CD4-positive, alpha-beta T cell (primary cell): ENCODE measurements at regions not wholly inside any gene's neighbourhood (a gene's known extent, or its start where the extent isn't known, plus 50 kb on each side); places are given as distances from the start of the nearest gene placed in this dataset.

ENCODE experiments used
- ATAC-seq: fragments of 200-7000 bp; cut with Tn5 transposase; one replicate; pipeline ENCODE4 v1.10.0; 2022; ENCODE audit warnings: mild to moderate bottlenecking; ENCODE audit not compliant: poor library complexity
- CTCF ChIA-PET: fragments of 350-600 bp; sonication (Branson Sonifier 250); formaldehyde crosslinking; loops from one replicate; lab custom pipeline; 2021; ENCODE audit warnings: antibody characterized with exemption, inconsistent platforms; lab: Charles Lee
- POLR2A ChIA-PET: fragments of 350-600 bp; sonication (Branson Sonifier 250); formaldehyde crosslinking; loops from one replicate; lab custom pipeline; 2021; ENCODE audit warnings: antibody characterized with exemption, inconsistent platforms; lab: Charles Lee
- DNase-seq, 14 experiments: peaks; one replicate each; pipeline ENCODE4 v3.0.0-alpha.2; 2013 to 2020; ENCODE audit warnings: mixed read lengths in 2 of 14
- H3K27ac ChIP-seq, 2 donors: one replicate each; pipeline versions ENCODE4 v1.5.1 to v1.7.0; 2013; ENCODE audit warnings: low read length in 2 of 2, low read depth in 1 of 2, mild to moderate bottlenecking in 1 of 2
- H3K27me3 ChIP-seq, 2 experiments: 1 replicate in 1 of 2; 2 replicates in 1 of 2; pipeline versions ENCODE4 v1.6.1 to v1.7.0; 2013; ENCODE audit warnings: low read length in 2 of 2, control low read depth in 1 of 2, mild to moderate bottlenecking in 1 of 2, moderate library complexity in 1 of 2; ENCODE audit not compliant: insufficient read depth in 2 of 2, control insufficient read depth in 1 of 2
- H3K36me3 ChIP-seq: one replicate; pipeline ENCODE4 v1.6.1; 2013; ENCODE audit warnings: low read length, control low read depth; ENCODE audit not compliant: insufficient read depth
- H3K4me1 ChIP-seq: one replicate; pipeline ENCODE4 v1.6.1; 2013; ENCODE audit warnings: low read length, control low read depth; ENCODE audit not compliant: insufficient read depth
- H3K4me3 ChIP-seq: one replicate; pipeline ENCODE4 v1.5.1; 2013; ENCODE audit warnings: mild to moderate bottlenecking, low read length, moderate library complexity
- H3K9me3 ChIP-seq, 2 experiments: 1 replicate in 1 of 2; 2 replicates in 1 of 2; pipeline versions ENCODE4 v1.6.1 to v1.7.0; 2013; ENCODE audit warnings: low read length in 2 of 2, mild to moderate bottlenecking in 2 of 2, control low read depth in 1 of 2, moderate library complexity in 1 of 2; ENCODE audit not compliant: control insufficient read depth in 1 of 2, insufficient read depth in 1 of 2
- H3K27ac Mint-ChIP-seq: one replicate; pipeline ENCODE4 v1.8.0; 2020; ENCODE audit warnings: mixed read lengths
- H3K27me3 Mint-ChIP-seq: one replicate; pipeline ENCODE4 v1.8.0; 2021; ENCODE audit warnings: mixed read lengths
- H3K36me3 Mint-ChIP-seq: one replicate; pipeline ENCODE4 v1.8.0; 2021; ENCODE audit warnings: low read depth, mixed read lengths
- H3K4me1 Mint-ChIP-seq: one replicate; pipeline ENCODE4 v1.8.0; 2021; ENCODE audit warnings: low read depth, mixed read lengths
- H3K4me3 Mint-ChIP-seq: one replicate; pipeline ENCODE4 v1.8.0; 2020; ENCODE audit warnings: mild to moderate bottlenecking, mixed read lengths
- H3K9me3 Mint-ChIP-seq: one replicate; pipeline ENCODE4 v1.8.0; 2020; ENCODE audit warnings: mixed read lengths
- intact Hi-C, 2 experiments: fragments of 100-400 bp; cut with DNase I in 1 of 2; cut with micrococcal nuclease in 1 of 2; formaldehyde crosslinking; loops; one replicate each; pipeline versions ENCODE4 v1.15.1 to v1.9.0; 2023 to 2025; cut with DNase I, micrococcal nuclease
- TF ChIP-seq, protein P1 (sequence below): fragments of 200-600 bp; IDR thresholded peaks from one replicate; pipeline ENCODE4 v1.8.0; 2022; ENCODE audit warnings: antibody characterized with exemption, mild to moderate bottlenecking

DNA sequence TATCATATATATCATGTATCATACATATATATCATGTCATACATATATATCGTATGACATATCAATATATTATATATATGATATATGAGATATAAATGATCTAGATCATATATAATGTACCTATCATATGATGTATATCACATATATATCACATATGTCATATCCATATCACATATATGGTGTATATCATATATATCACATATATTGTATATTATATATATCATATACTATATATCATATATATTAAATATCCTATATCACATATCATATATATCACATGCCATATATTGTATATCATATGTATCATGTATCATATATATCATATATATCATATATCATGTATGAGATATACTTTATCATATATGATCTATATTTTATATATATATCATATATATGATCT lies 355.9 kb upstream of the RBFOX1 start:
- intact Hi-C loops, result no loop called here
- Mint-ChIP-seq H3K9me3 (peaks cover 12% of the 10 kb centered on the region), H3K27me3 (no peaks in the 10 kb centered on the region), H3K4me3 (no peak overlapping the region), H3K4me1 (no peaks in the 10 kb centered on the region), H3K36me3 (no peaks in the 10 kb centered on the region), H3K27ac (no peak overlapping the region)
- H3K4me1 ChIP-seq, result no peaks in the 10 kb centered on the region
- H3K9me3 ChIP-seq, result peaks cover 0 to 12% of the 10 kb centered on the region in 2 experiments
- ChIA-PET POLR2A (no interaction called here), CTCF (no interaction called here)
- no peak overlapping the region for H3K27ac ChIP-seq
- no peaks in the 10 kb centered on the region for H3K27me3 ChIP-seq
- no peaks in the 10 kb centered on the region for H3K36me3 ChIP-seq
- no peak overlapping the region for H3K4me3 ChIP-seq
- ATAC-seq, result no peak
- no peak for DNase-seq
- TF ChIP-seq, protein P1, sequence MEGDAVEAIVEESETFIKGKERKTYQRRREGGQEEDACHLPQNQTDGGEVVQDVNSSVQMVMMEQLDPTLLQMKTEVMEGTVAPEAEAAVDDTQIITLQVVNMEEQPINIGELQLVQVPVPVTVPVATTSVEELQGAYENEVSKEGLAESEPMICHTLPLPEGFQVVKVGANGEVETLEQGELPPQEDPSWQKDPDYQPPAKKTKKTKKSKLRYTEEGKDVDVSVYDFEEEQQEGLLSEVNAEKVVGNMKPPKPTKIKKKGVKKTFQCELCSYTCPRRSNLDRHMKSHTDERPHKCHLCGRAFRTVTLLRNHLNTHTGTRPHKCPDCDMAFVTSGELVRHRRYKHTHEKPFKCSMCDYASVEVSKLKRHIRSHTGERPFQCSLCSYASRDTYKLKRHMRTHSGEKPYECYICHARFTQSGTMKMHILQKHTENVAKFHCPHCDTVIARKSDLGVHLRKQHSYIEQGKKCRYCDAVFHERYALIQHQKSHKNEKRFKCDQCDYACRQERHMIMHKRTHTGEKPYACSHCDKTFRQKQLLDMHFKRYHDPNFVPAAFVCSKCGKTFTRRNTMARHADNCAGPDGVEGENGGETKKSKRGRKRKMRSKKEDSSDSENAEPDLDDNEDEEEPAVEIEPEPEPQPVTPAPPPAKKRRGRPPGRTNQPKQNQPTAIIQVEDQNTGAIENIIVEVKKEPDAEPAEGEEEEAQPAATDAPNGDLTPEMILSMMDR, result no peak

DNA sequence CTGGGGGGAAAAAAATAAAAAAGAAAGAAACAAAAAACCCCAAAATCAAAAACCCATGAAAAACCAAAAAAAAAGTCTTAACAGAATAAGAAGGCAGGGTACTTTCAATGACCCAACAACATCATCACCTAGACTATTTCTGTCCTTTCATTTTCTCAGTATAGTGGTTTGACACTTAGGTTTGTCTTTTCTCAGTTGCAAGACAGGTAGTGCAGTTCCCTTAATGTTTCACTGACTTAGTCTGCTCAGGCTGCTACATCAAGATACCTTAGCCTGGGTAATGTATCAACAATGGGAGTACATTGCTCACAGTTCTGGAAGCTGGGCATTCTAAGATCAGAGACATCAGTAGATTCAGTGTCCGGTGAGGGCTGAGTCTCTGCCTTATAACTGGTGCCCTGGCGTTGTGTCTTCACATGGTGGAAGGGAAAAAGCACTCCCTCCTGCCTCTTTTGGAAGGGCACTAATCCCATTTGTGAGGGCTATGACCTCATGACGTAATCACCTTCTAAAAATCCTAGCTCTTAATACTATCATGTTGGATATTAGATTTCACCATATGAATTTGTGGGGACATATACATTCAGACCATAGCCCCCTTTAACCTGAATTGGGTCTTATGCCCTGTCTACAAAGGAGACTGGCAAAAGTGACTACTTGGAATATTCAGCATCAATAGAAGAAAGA lies 362.3 kb upstream of the RBFOX1 start:
- ChIA-PET POLR2A (no interaction called here), CTCF (no interaction called here)
- Mint-ChIP-seq H3K4me3 (no peak overlapping the region), H3K36me3 (no peaks in the 10 kb centered on the region), H3K27ac (no peak overlapping the region), H3K27me3 (no peaks in the 10 kb centered on the region), H3K9me3 (peaks cover 16% of the 10 kb centered on the region), H3K4me1 (no peaks in the 10 kb centered on the region)
- intact Hi-C loops, result no loop called here
- Histone ChIP-seq H3K4me1 (no peaks in the 10 kb centered on the region), H3K36me3 (no peaks in the 10 kb centered on the region), H3K27me3 (no peaks in the 10 kb centered on the region), H3K4me3 (no peak overlapping the region), H3K9me3 (peaks cover 0 to 16% of the 10 kb centered on the region in 2 experiments), H3K27ac (no peak overlapping the region)
- ATAC-seq (no peak), DNase-seq (no peak)
- TF ChIP-seq, protein P1, result no peak

DNA sequence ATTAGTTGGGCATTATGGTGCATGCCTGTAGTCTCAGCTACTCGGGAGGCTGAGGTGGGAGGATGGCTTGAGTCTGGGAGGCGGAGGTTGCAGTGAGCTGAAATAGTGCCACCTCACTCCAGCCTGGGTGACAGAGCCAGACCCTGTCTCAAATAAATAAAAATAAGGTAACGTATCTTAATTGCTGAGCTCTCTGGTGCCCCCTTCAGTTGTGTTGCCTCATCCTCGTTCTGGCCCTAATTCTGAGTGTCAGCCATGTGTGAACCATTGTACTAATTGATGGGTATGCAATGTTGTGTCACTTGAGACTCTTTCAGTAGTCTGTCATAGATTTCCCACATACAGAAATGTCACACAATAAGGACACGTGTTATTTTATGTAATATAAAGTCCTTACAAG lies 363.1 kb upstream of the RBFOX1 start:
- H3K9me3 Mint-ChIP-seq, result peaks cover 18% of the 10 kb centered on the region
- intact Hi-C loops, result no loop called here
- Histone ChIP-seq H3K36me3 (no peaks in the 10 kb centered on the region), H3K4me1 (no peaks in the 10 kb centered on the region), H3K27me3 (no peaks in the 10 kb centered on the region), H3K4me3 (no peak overlapping the region), H3K9me3 (peaks cover 0 to 22% of the 10 kb centered on the region in 2 experiments), H3K27ac (no peak overlapping the region)
- POLR2A ChIA-PET, result no interaction called here
- H3K27ac Mint-ChIP-seq, result no peak overlapping the region
- TF ChIP-seq, protein P1, result no peak
- no peaks in the 10 kb centered on the region for H3K4me1 Mint-ChIP-seq
- ATAC-seq (no peak), DNase-seq (no peak)
- H3K36me3 Mint-ChIP-seq, result no peaks in the 10 kb centered on the region
- CTCF ChIA-PET, result no interaction called here
- H3K27me3 Mint-ChIP-seq, result no peaks in the 10 kb centered on the region
- H3K4me3 Mint-ChIP-seq, result no peak overlapping the region
